Adipocyte (in vitro differentiated cells): ENCODE measurements at regions not wholly inside any gene's neighbourhood (a gene's known extent, or its start where the extent isn't known, plus 50 kb on each side); places are given as distances from the start of the nearest gene placed in this dataset.

Experiments
- DNase-seq: peaks from one replicate; pipeline ENCODE4 v3.0.0-alpha.2; 2015; ENCODE audit warnings: low read depth
- H3K27me3 ChIP-seq: replicated peaks from 2 replicates; pipeline ENCODE4 v1.7.0; 2013; ENCODE audit warnings: mild to moderate bottlenecking, low read length, moderate library complexity; ENCODE audit not compliant: control insufficient read depth, insufficient read depth
- H3K36me3 ChIP-seq: 2 replicates; pipeline ENCODE4 v1.7.0; 2013; ENCODE audit warnings: low read length, mild to moderate bottlenecking, moderate library complexity; ENCODE audit not compliant: control insufficient read depth, insufficient read depth, severe bottlenecking
- H3K4me1 ChIP-seq: 2 replicates; pipeline ENCODE4 v1.7.0; 2013; ENCODE audit warnings: mild to moderate bottlenecking, low read length, moderate library complexity; ENCODE audit not compliant: control insufficient read depth, insufficient read depth
- H3K4me3 ChIP-seq: 2 replicates; pipeline ENCODE4 v1.7.0; 2013; ENCODE audit warnings: mild to moderate bottlenecking, low read length, moderate library complexity
- H3K9ac ChIP-seq: 2 replicates; pipeline ENCODE4 v1.7.0; 2013; ENCODE audit warnings: mild to moderate bottlenecking, low read length, moderate library complexity
- H3K9me3 ChIP-seq: 2 replicates; pipeline ENCODE4 v1.7.0; 2013; ENCODE audit warnings: mild to moderate bottlenecking, low read length, moderate library complexity; ENCODE audit not compliant: control insufficient read depth

DNA sequence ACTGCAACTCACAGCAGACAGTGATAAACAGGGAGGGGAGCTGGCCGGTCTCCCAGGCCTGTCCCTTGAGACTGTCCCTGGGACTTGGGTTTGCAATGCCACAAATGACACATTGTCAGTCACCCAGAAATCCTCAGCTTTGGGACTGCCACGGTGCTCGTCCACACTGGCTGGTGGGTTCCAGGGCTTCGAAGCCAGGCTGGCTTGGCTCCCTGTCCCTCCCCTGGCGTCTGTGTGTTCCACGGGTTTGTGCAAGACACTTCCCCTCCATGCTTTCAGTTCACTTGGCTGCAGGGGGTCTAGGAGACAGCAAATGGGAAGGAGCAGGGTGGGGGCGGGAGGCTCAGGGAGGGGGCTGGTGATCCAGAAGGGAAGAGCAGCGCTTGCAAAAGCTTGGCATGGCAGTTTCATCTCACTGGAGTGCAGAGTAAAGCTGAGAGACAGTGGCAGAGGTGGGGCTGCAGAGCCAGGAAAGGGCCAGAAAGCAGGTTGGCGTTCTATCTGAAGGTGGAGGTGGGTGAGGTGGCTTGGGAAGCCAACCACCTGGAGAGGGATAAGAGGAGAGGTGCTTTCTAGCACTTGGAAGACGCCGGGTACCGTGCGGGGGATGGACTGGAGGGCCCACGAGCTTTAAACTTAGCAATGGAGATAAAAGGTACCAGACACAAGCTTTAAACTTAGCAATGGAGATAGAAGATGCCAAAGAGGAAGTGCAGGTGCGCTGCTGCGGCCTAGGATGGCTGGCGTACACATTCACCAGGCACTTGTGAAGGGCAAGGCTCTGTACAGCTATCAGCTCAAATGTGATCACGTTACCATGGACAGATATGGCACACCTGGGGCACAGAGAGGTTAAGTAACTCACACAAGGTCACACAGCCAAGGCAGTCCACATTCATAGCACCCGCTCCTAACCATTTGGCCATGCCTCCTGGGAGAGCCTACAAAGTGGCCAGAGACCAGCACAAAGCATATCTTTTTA lies 86.4 kb upstream of the SHISAL1 start:
- no peak for DNase-seq
- peaks cover 71% of the 10 kb centered on the region for H3K27me3 ChIP-seq
- no peaks in the 10 kb centered on the region for H3K4me1 ChIP-seq
- no peak overlapping the region for H3K9ac ChIP-seq
- H3K36me3 ChIP-seq, result no peaks in the 10 kb centered on the region
- no peaks in the 10 kb centered on the region for H3K9me3 ChIP-seq
- H3K4me3 ChIP-seq, result no peak overlapping the region

DNA sequence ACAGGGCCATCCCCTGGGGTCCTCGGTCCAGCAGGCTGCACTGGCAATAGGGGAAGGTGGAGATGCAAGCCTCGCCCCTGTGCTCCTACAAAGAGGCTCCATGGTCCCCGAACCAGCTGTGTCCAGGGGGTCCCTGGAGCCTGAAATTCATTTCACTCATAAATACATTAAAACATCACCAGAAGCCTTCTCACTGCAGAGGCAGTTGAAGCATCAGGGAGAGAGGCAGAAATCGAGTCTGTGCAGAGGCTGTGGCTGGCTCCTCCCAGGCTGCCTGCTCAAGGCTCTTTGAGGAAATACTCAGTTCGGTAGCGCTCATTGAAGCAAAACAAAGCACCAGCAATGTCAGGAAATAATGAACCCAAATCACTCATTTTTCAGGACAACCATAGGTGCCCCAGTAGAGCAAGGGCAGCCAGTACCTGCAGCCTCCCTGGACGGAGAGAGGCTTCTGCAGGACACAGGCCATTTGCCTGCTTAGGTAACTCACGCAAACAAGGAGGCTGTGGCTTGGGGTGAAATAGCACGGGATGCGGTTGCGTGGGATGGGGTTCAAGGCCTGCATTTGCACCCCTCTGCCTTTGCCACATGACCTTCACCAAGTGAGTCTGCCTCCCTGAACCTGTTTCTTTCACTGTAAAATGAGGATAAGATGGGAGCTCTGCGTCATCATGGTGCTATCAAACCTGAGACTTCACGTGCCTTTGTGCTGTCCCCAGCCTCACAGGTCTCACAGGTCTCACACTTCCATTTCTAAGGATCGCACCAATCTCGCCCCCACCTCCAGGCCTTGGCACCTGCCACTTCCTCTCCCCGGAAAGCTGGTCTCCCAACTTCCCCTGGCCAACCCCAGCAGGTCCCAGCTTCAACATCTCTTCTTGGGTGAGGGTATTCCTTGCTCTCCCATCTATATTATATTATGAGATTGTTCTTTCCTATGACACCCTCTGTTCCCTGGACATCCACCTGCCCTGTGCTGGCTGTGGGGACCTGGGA lies 84.3 kb upstream of the SHISAL1 start:
- no peak for DNase-seq
- Histone ChIP-seq H3K36me3 (no peaks in the 10 kb centered on the region), H3K4me1 (no peaks in the 10 kb centered on the region), H3K27me3 (peaks cover 74% of the 10 kb centered on the region), H3K9ac (no peak overlapping the region), H3K9me3 (no peaks in the 10 kb centered on the region), H3K4me3 (no peak overlapping the region)

DNA sequence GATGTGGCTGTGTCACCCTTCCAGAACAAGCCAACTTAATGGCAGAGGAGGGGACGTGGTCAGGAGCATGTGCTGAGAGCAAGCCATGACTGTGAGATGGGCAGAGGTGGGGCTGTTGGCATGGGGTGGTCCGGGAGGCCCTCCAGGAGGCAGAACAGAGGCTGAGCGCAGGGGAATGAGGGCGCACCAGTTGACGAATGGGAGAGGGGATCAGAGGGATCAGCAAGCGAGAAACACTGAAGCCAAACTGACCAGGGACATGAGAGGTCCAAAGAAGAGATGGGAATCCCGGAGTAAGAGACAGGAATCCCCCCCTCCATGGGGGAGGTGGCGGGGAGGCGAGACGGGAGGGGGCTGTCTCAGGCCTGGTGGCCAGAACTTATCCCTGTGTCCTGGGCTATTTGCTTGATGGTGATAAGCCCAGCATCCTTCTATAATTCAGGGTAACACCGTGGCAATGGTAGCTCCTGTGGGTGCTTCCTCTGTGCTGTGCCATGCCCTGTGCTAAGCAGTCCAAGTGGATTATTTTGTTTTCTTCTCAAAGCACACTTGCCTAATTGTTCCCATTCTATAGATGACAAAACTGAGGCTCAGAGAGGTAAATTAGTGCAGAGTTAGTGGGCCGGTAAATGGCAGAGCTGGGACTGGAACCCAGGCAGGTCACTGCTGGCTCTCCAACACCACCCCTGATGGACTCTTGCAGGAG lies 83.4 kb upstream of the SHISAL1 start:
- no peaks in the 10 kb centered on the region for H3K36me3 ChIP-seq
- H3K9ac ChIP-seq, result no peak overlapping the region
- H3K27me3 ChIP-seq, result peaks cover 73% of the 10 kb centered on the region
- H3K4me3 ChIP-seq, result no peak overlapping the region
- no peak for DNase-seq
- H3K4me1 ChIP-seq, result no peaks in the 10 kb centered on the region
- H3K9me3 ChIP-seq, result no peaks in the 10 kb centered on the region

DNA sequence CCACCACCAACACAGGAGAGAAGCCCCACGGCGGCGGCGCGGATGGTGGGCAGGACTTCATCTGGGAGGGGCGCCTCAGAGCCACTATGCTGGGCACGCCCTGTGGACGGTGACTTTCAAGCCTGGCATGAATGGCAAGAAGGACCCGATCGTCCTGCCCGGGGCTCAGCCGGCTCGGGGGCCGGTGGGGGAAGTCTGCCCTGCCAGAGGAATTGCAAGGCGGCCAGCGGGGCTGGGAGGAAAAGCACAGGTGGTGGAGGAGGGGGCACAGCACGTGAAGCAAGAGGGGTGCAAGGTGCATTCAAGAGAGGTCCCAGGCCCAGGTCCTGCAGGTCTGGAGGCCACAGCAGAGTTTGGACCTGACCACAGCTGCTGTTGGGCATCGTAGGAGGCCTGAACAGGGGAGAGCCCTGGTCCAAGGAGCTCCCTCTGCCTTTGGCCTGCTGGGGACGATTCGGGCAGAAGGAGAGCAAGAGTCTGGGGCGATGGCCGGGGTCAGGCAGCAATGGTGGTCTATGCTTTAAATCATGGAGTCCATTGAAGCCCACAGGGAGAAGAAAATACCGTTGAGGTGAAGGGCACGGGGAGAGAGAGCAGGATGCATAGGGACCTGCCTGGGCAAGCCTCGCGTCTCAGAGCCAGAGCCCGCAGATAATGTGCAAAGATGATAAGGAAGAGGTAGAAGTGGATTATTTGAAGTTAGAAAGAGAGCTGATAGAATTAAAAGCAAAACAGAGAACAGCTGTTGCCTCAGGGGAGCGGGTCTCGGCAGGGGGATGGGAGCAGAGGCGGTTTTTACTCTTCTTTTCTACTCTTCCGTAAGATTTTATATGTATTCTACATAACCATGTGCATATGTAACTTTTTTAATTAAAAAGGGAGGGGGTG lies 82.6 kb upstream of the SHISAL1 start:
- H3K9me3 ChIP-seq, result no peaks in the 10 kb centered on the region
- no peak for DNase-seq
- no peaks in the 10 kb centered on the region for H3K4me1 ChIP-seq
- H3K27me3 ChIP-seq, result peaks cover 76% of the 10 kb centered on the region
- no peaks in the 10 kb centered on the region for H3K36me3 ChIP-seq
- no peak overlapping the region for H3K9ac ChIP-seq
- no peak overlapping the region for H3K4me3 ChIP-seq

- Histone ChIP-seq H3K36me3 (no peaks in the 10 kb centered on the region), H3K27me3 (peaks cover 72% of the 10 kb centered on the region), H3K9me3 (no peaks in the 10 kb centered on the region), H3K9ac (no peak overlapping the region), H3K4me1 (no peaks in the 10 kb centered on the region), H3K4me3 (no peak overlapping the region)
- no peak for DNase-seq
Measured at GRCh38 chr22:44394246-44395117, 81.7 kb upstream of the SHISAL1 start.

DNA sequence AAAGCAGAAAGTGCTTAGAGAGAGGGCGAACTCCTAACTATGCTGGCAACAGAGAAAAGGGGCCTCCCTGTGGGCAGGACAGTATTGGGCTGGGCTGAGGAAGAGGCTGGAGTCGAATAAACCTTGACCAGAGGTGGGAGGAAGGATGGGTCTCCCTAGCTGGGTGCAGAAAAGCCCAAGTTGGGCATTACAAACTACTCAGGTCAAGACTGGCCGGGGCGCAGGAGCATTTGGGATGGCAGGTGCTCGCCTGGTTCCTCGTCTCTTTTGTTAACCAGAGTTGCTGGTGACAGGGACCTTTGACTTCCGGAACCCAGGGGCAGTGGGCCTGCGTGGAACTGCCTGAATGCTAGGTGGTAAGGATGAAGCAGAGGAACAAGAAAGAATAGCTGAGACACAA lies 80.3 kb upstream of the SHISAL1 start:
- H3K4me3 ChIP-seq, result no peak overlapping the region
- H3K9me3 ChIP-seq, result no peaks in the 10 kb centered on the region
- H3K9ac ChIP-seq, result no peak overlapping the region
- peaks cover 77% of the 10 kb centered on the region for H3K27me3 ChIP-seq
- H3K4me1 ChIP-seq, result no peaks in the 10 kb centered on the region
- no peak for DNase-seq
- H3K36me3 ChIP-seq, result no peaks in the 10 kb centered on the region

GRCh38 chr22:44392446-44392921 lies 79.7 kb upstream of the SHISAL1 start:
- H3K36me3 ChIP-seq, result no peaks in the 10 kb centered on the region
- no peaks in the 10 kb centered on the region for H3K9me3 ChIP-seq
- H3K4me3 ChIP-seq, result no peak overlapping the region
- H3K4me1 ChIP-seq, result no peaks in the 10 kb centered on the region
- no peak overlapping the region for H3K9ac ChIP-seq
- DNase-seq, result no peak
- H3K27me3 ChIP-seq, result peaks cover 77% of the 10 kb centered on the region

GRCh38 chr22:44391481-44392445 lies 79.0 kb upstream of the SHISAL1 start:
- H3K9me3 ChIP-seq, result no peaks in the 10 kb centered on the region
- DNase-seq, result no peak
- no peak overlapping the region for H3K9ac ChIP-seq
- no peaks in the 10 kb centered on the region for H3K36me3 ChIP-seq
- peaks cover 79% of the 10 kb centered on the region for H3K27me3 ChIP-seq
- H3K4me1 ChIP-seq, result no peaks in the 10 kb centered on the region
- no peak overlapping the region for H3K4me3 ChIP-seq

- Histone ChIP-seq H3K4me1 (no peaks in the 10 kb centered on the region), H3K36me3 (no peaks in the 10 kb centered on the region), H3K27me3 (peaks cover 79% of the 10 kb centered on the region), H3K9me3 (no peaks in the 10 kb centered on the region), H3K4me3 (no peak overlapping the region), H3K9ac (no peak overlapping the region)
- no peak for DNase-seq
Measured at GRCh38 chr22:44391015-44391414, 78.3 kb upstream of the SHISAL1 start.
